WTC11 (cell line): ENCODE measurements at regions not wholly inside any gene's neighbourhood (a gene's known extent, or its start where the extent isn't known, plus 50 kb on each side); places are given as distances from the start of the nearest gene placed in this dataset.

Experiments
- ATAC-seq: fragments of 200-7000 bp; cut with Tn5 transposase; 2 replicates; pipeline ENCODE4 v1.10.0; 2021; ENCODE audit warnings: mild to moderate bottlenecking, moderate library complexity
- CTCF ChIA-PET: fragments of 300-600 bp; sonication (Branson Sonifier 250); formaldehyde crosslinking; loops from one replicate; lab custom pipeline; 2021; ENCODE audit warnings: antibody characterized with exemption; lab: Charles Lee
- POLR2A ChIA-PET: fragments of 350-600 bp; sonication (Branson Sonifier 250); formaldehyde crosslinking; loops from one replicate; lab custom pipeline; 2021; ENCODE audit warnings: antibody characterized with exemption; lab: Charles Lee
- DNase-seq: peaks from one replicate; pipeline ENCODE4 v3.0.0; 2021; ENCODE audit warnings: low spot score
- H3K27ac Mint-ChIP-seq: 2 replicates; pipeline ENCODE4 v1.8.0; 2021; ENCODE audit warnings: mixed read lengths
- H3K27me3 Mint-ChIP-seq: 2 replicates; pipeline ENCODE4 v1.8.0; 2021; ENCODE audit warnings: low read depth, mild to moderate bottlenecking, moderate library complexity, mixed read lengths
- H3K36me3 Mint-ChIP-seq: 2 replicates; pipeline ENCODE4 v1.8.0; 2021; ENCODE audit warnings: mixed read lengths
- H3K4me1 Mint-ChIP-seq: 2 replicates; pipeline ENCODE4 v1.8.0; 2022; ENCODE audit warnings: mixed read lengths
- H3K4me3 Mint-ChIP-seq: 2 replicates; pipeline ENCODE4 v1.8.0; 2021; ENCODE audit warnings: mild to moderate bottlenecking, moderate library complexity, mixed read lengths
- H3K9me3 Mint-ChIP-seq: 2 replicates; pipeline ENCODE4 v1.8.0; 2021; ENCODE audit warnings: mixed read lengths
- AR ChIP-seq: fragments of 250-450 bp; sonication (Bioruptor Pico); IDR thresholded peaks from 2 replicates; pipeline ENCODE4 v1.9.0; 2021; ENCODE audit warnings: mild to moderate bottlenecking
- CREB1 ChIP-seq: sonication (generic); formaldehyde crosslinking; IDR thresholded peaks from 2 replicates; pipeline ENCODE4 v1.8.0; 2023; ENCODE audit warnings: mild to moderate bottlenecking, missing genetic modification reagents
- ELF4 ChIP-seq: sonication (generic); formaldehyde crosslinking; IDR thresholded peaks from 2 replicates; pipeline ENCODE4 v1.8.1; 2022; ENCODE audit warnings: low read depth, mild to moderate bottlenecking, moderate library complexity, missing genetic modification reagents
- ETV6 ChIP-seq: sonication (generic); formaldehyde crosslinking; IDR thresholded peaks from 2 replicates; pipeline ENCODE4 v1.8.1; 2022; ENCODE audit warnings: mild to moderate bottlenecking, missing genetic modification reagents
- FOXJ3 ChIP-seq: sonication (generic); formaldehyde crosslinking; IDR thresholded peaks from 2 replicates; pipeline ENCODE4 v1.9.0; 2021; ENCODE audit warnings: missing genetic modification reagents, mild to moderate bottlenecking, borderline replicate concordance
- MYBL2 ChIP-seq: sonication (generic); formaldehyde crosslinking; IDR thresholded peaks from 2 replicates; pipeline ENCODE4 v1.8.1; 2023; ENCODE audit warnings: mild to moderate bottlenecking, moderate library complexity, missing genetic modification reagents
- NFE2L1 ChIP-seq: sonication (generic); formaldehyde crosslinking; IDR thresholded peaks from 2 replicates; pipeline ENCODE4 v1.8.1; 2023; ENCODE audit warnings: missing genetic modification reagents
- PRRX2 ChIP-seq: fragments of 250-450 bp; sonication (Bioruptor Pico); IDR thresholded peaks from 2 replicates; pipeline ENCODE4 v1.8.0; 2021; ENCODE audit warnings: mild to moderate bottlenecking
- TEAD1 ChIP-seq: sonication (generic); formaldehyde crosslinking; IDR thresholded peaks from 2 replicates; pipeline ENCODE4 v1.8.0; 2022; ENCODE audit warnings: mild to moderate bottlenecking, missing genetic modification reagents
- ZNF232 ChIP-seq: sonication (generic); formaldehyde crosslinking; IDR thresholded peaks from 2 replicates; pipeline ENCODE4 v1.8.0; 2022; ENCODE audit warnings: mild to moderate bottlenecking, missing genetic modification reagents
- ZNF263 ChIP-seq: sonication (generic); formaldehyde crosslinking; IDR thresholded peaks from 2 replicates; pipeline ENCODE4 v1.8.1; 2022; ENCODE audit warnings: low read depth, mild to moderate bottlenecking, moderate library complexity, missing genetic modification reagents
- ZNF396 ChIP-seq: fragments of 250-450 bp; sonication (Bioruptor Pico); IDR thresholded peaks from 2 replicates; pipeline ENCODE4 v1.8.0; 2021; ENCODE audit warnings: mild to moderate bottlenecking, moderate library complexity, borderline replicate concordance
- ZNF416 ChIP-seq: fragments of 250-450 bp; sonication (Bioruptor Pico); IDR thresholded peaks from 2 replicates; pipeline ENCODE4 v1.9.0; 2021; ENCODE audit warnings: mild to moderate bottlenecking, inconsistent platforms
- TF ChIP-seq, protein P1 (sequence below): fragments of 200-600 bp; IDR thresholded peaks from 2 replicates; pipeline ENCODE4 v1.8.0; 2022; ENCODE audit warnings: antibody characterized with exemption
- TF ChIP-seq, protein P2 (sequence below): sonication (generic); formaldehyde crosslinking; IDR thresholded peaks from 2 replicates; pipeline ENCODE4 v1.8.0; 2023; ENCODE audit warnings: missing genetic modification reagents
- TF ChIP-seq, protein P3 (sequence below): sonication (generic); formaldehyde crosslinking; conservative IDR thresholded peaks from 2 replicates; pipeline ENCODE4 v1.8.1; 2022; ENCODE audit warnings: mild to moderate bottlenecking, missing genetic modification reagents
- TF ChIP-seq, protein P4 (sequence below): fragments of 250-450 bp; sonication (Bioruptor Pico); IDR thresholded peaks from 2 replicates; pipeline ENCODE4 v1.8.0; 2021; ENCODE audit warnings: mild to moderate bottlenecking
- TF ChIP-seq, protein P5 (sequence below): fragments of 250-450 bp; sonication (Bioruptor Pico); IDR thresholded peaks from 2 replicates; pipeline ENCODE4 v1.9.0; 2021; ENCODE audit warnings: mild to moderate bottlenecking
- TF ChIP-seq, protein P6 (sequence below): sonication (generic); formaldehyde crosslinking; IDR thresholded peaks from 2 replicates; pipeline ENCODE4 v1.8.1; 2023; ENCODE audit warnings: mild to moderate bottlenecking, missing genetic modification reagents

DNA sequence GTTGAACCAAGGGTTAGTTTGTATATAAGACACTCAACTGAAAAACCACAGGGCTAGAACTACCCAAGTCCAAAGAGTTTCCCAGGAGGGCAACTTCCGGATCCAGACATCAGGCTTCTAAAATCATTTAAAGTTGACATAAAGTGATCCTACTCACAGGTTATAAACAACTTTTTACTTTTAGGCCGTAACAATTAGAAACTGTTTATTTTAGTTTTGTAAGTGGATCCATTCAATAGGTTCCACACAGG lies 454.6 kb downstream of the MEIS1 start:
- peaks cover 7% of the 10 kb centered on the region for H3K9me3 Mint-ChIP-seq
- H3K4me1 Mint-ChIP-seq, result no peaks in the 10 kb centered on the region
- no peak overlapping the region for H3K4me3 Mint-ChIP-seq
- TF ChIP-seq, protein P1, sequence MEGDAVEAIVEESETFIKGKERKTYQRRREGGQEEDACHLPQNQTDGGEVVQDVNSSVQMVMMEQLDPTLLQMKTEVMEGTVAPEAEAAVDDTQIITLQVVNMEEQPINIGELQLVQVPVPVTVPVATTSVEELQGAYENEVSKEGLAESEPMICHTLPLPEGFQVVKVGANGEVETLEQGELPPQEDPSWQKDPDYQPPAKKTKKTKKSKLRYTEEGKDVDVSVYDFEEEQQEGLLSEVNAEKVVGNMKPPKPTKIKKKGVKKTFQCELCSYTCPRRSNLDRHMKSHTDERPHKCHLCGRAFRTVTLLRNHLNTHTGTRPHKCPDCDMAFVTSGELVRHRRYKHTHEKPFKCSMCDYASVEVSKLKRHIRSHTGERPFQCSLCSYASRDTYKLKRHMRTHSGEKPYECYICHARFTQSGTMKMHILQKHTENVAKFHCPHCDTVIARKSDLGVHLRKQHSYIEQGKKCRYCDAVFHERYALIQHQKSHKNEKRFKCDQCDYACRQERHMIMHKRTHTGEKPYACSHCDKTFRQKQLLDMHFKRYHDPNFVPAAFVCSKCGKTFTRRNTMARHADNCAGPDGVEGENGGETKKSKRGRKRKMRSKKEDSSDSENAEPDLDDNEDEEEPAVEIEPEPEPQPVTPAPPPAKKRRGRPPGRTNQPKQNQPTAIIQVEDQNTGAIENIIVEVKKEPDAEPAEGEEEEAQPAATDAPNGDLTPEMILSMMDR, result no peak
- TF ChIP-seq, protein P2, sequence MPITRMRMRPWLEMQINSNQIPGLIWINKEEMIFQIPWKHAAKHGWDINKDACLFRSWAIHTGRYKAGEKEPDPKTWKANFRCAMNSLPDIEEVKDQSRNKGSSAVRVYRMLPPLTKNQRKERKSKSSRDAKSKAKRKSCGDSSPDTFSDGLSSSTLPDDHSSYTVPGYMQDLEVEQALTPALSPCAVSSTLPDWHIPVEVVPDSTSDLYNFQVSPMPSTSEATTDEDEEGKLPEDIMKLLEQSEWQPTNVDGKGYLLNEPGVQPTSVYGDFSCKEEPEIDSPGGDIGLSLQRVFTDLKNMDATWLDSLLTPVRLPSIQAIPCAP (CRISPR knock-in tag), result no peak
- TF ChIP-seq ZNF263, result no peak
- no peak for TF ChIP-seq MYBL2 (CRISPR knock-in tag)
- no peak for TF ChIP-seq CREB1 (CRISPR knock-in tag)
- TF ChIP-seq, protein P3, sequence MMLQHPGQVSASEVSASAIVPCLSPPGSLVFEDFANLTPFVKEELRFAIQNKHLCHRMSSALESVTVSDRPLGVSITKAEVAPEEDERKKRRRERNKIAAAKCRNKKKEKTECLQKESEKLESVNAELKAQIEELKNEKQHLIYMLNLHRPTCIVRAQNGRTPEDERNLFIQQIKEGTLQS (CRISPR knock-in tag), result no peak
- TF ChIP-seq ELF4 (CRISPR knock-in tag), result no peak
- no peak for TF ChIP-seq FOXJ3 (CRISPR knock-in tag)
- TF ChIP-seq, protein P4, sequence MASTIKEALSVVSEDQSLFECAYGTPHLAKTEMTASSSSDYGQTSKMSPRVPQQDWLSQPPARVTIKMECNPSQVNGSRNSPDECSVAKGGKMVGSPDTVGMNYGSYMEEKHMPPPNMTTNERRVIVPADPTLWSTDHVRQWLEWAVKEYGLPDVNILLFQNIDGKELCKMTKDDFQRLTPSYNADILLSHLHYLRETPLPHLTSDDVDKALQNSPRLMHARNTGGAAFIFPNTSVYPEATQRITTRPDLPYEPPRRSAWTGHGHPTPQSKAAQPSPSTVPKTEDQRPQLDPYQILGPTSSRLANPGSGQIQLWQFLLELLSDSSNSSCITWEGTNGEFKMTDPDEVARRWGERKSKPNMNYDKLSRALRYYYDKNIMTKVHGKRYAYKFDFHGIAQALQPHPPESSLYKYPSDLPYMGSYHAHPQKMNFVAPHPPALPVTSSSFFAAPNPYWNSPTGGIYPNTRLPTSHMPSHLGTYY (CRISPR knock-in tag), result no peak
- no peak for TF ChIP-seq ZNF232 (CRISPR knock-in tag)
- no peaks in the 10 kb centered on the region for H3K36me3 Mint-ChIP-seq
- ChIA-PET CTCF (no interaction called here), POLR2A (no interaction called here)
- no peak for ATAC-seq
- H3K27ac Mint-ChIP-seq, result no peak overlapping the region
- H3K27me3 Mint-ChIP-seq, result no peaks in the 10 kb centered on the region; the same call in 1 of the 2 replicates
- no peak for DNase-seq

DNA sequence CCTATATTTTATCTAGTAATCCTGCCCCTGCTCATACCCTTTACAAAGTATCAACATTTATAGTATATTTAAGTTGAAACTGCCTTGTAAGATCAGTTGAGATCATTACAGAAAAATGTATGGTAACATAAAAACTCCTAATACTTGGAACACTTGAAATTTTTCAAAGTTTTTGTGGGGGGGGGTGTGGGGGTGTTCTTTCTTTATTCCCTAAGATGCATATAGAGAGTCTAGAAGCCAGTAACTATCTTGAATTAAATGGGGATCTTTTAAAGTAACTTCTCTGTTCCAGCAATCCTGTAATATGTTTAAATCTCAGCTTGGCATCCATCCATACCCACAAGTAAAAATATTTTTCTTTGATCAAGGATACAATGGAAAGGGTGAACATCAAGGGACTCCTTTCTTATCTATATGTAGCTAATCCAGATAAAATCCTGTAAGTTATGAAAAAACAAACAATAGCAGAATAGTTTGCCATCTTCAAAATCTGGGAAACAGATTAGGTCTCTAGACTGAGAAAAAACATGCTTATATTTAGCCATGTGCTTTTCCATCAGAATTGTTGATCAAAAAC lies 455.3 kb downstream of the MEIS1 start:
- ATAC-seq (no peak), DNase-seq (no peak)
- Mint-ChIP-seq H3K36me3 (no peaks in the 10 kb centered on the region), H3K27me3 (no peaks in the 10 kb centered on the region; the same call in 1 of the 2 replicates), H3K4me3 (no peak overlapping the region), H3K9me3 (peaks cover 2% of the 10 kb centered on the region; the same call in 1 of the 2 replicates), H3K27ac (no peak overlapping the region), H3K4me1 (no peaks in the 10 kb centered on the region)
- CTCF ChIA-PET, result no interaction called here
- POLR2A ChIA-PET, result no interaction called here
- TF ChIP-seq ZNF396 (CRISPR knock-in tag), result no peak

DNA sequence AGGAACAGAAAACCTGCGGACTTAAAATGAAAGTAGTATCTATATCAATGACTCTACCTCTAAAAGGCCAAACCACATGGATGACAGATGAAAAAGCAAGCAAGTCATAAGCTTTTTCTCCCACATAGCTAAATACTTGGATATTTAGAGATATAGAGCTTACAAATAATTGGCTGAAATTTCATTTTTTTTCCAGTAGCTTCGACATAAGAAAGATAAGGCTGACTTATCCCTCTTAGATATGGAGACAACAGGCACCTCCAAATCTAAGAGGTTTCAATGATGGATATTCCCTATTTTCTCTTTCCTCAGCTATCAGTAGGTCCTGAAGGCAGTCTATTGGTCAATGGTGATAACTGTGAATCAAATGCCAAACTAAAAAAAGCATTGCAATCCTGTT lies 460.3 kb downstream of the MEIS1 start:
- Mint-ChIP-seq H3K9me3 (no peaks in the 10 kb centered on the region), H3K27ac (no peak overlapping the region), H3K4me1 (peaks cover 7% of the 10 kb centered on the region; the same call in 1 of the 2 replicates), H3K4me3 (no peak overlapping the region), H3K27me3 (no peaks in the 10 kb centered on the region), H3K36me3 (no peaks in the 10 kb centered on the region)
- ChIA-PET CTCF (no interaction called here), POLR2A (no interaction called here)
- DNase-seq, result no peak
- ATAC-seq, result no peak
- TF ChIP-seq, protein P5, sequence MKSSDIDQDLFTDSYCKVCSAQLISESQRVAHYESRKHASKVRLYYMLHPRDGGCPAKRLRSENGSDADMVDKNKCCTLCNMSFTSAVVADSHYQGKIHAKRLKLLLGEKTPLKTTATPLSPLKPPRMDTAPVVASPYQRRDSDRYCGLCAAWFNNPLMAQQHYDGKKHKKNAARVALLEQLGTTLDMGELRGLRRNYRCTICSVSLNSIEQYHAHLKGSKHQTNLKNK (CRISPR knock-in tag), result no peak
- TF ChIP-seq TEAD1 (CRISPR knock-in tag) (no peak), ZNF416 (CRISPR knock-in tag) (no peak), NFE2L1 (CRISPR knock-in tag) (no peak), ETV6 (CRISPR knock-in tag) (no peak), PRRX2 (CRISPR knock-in tag) (no peak), ZNF232 (CRISPR knock-in tag) (no peak), MYBL2 (CRISPR knock-in tag) (no peak), AR (CRISPR knock-in tag) (no peak)
- TF ChIP-seq, protein P1, result no peak
- TF ChIP-seq, protein P6, sequence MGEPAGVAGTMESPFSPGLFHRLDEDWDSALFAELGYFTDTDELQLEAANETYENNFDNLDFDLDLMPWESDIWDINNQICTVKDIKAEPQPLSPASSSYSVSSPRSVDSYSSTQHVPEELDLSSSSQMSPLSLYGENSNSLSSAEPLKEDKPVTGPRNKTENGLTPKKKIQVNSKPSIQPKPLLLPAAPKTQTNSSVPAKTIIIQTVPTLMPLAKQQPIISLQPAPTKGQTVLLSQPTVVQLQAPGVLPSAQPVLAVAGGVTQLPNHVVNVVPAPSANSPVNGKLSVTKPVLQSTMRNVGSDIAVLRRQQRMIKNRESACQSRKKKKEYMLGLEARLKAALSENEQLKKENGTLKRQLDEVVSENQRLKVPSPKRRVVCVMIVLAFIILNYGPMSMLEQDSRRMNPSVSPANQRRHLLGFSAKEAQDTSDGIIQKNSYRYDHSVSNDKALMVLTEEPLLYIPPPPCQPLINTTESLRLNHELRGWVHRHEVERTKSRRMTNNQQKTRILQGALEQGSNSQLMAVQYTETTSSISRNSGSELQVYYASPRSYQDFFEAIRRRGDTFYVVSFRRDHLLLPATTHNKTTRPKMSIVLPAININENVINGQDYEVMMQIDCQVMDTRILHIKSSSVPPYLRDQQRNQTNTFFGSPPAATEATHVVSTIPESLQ (CRISPR knock-in tag), result no peak
